Activated naive CD4-positive, alpha-beta T cell treated with anti-CD3 and anti-CD28 coated beads, Interleukin-2, amount 10 ng/mL, durations not matched to agents 7 days and 5 days (primary cell): ENCODE measurements at regions not wholly inside any gene's neighbourhood (a gene's known extent, or its start where the extent isn't known, plus 50 kb on each side); places are given as distances from the start of the nearest gene placed in this dataset.
A peak's percentile ranks its signal among the peaks of the same experiment; 100 is the strongest.

Experiments used
- CTCF ChIA-PET: fragments of 350-600 bp; sonication (Branson Sonifier 250); formaldehyde crosslinking; loops from one replicate; lab custom pipeline; 2021; ENCODE audit warnings: antibody characterized with exemption; lab: Charles Lee
- DNase-seq: peaks from one replicate; pipeline ENCODE4 v3.0.0-alpha.2; 2020
- H3K27ac Mint-ChIP-seq: one replicate; pipeline ENCODE4 v1.8.0; 2021; ENCODE audit warnings: mild to moderate bottlenecking, moderate library complexity, mixed read lengths
- H3K27me3 Mint-ChIP-seq: one replicate; pipeline ENCODE4 v1.8.0; 2021; ENCODE audit warnings: mild to moderate bottlenecking, mixed read lengths
- H3K36me3 Mint-ChIP-seq: one replicate; pipeline ENCODE4 v1.8.0; 2021; ENCODE audit warnings: mixed read lengths
- H3K4me1 Mint-ChIP-seq: one replicate; pipeline ENCODE4 v1.8.0; 2021; ENCODE audit warnings: mixed read lengths
- H3K4me3 Mint-ChIP-seq: one replicate; pipeline ENCODE4 v1.8.0; 2021; ENCODE audit warnings: mild to moderate bottlenecking, moderate library complexity, mixed read lengths
- H3K9me3 Mint-ChIP-seq: one replicate; pipeline ENCODE4 v1.8.0; 2021; ENCODE audit warnings: mixed read lengths

- Mint-ChIP-seq H3K9me3 (no peaks in the 10 kb centered on the region), H3K27ac (no peak overlapping the region), H3K4me3 (no peak overlapping the region), H3K4me1 (no peaks in the 10 kb centered on the region), H3K27me3 (peaks cover 31% of the 10 kb centered on the region), H3K36me3 (no peaks in the 10 kb centered on the region)
- CTCF ChIA-PET = interaction anchor here (0.9 kb wide), 1 partner anchor 22 kb away, joined by 3 read pairs; no protein-coding TSS in a partner anchor
- no peak for DNase-seq
Observed at GRCh38 chr11:34564406-34564805, 50.8 kb upstream of the ELF5 start.

- Mint-ChIP-seq H3K9me3 (no peaks in the 10 kb centered on the region), H3K36me3 (no peaks in the 10 kb centered on the region), H3K27me3 (peaks cover 28% of the 10 kb centered on the region), H3K4me3 (no peak overlapping the region), H3K27ac (no peak overlapping the region), H3K4me1 (no peaks in the 10 kb centered on the region)
- CTCF ChIA-PET = interaction anchor here (0.9 to 1.4 kb wide), 2 partner anchors 21 kb away, joined by 3 to 4 read pairs; no protein-coding TSS in a partner anchor
- no peak for DNase-seq
Observed at GRCh38 chr11:34564807-34565241, 51.2 kb upstream of the ELF5 start.

- H3K36me3 Mint-ChIP-seq = no peaks in the 10 kb centered on the region
- H3K27ac Mint-ChIP-seq = no peak overlapping the region
- peak; percentile 26 for DNase-seq
- H3K4me3 Mint-ChIP-seq = no peak overlapping the region
- CTCF ChIA-PET = interaction anchor here (1.0 to 1.4 kb wide), 3 partner anchors 21 to 332 kb away, joined by 3 to 4 read pairs (median 4); no protein-coding TSS in a partner anchor
- H3K27me3 Mint-ChIP-seq = peaks cover 33% of the 10 kb centered on the region
- no peaks in the 10 kb centered on the region for H3K4me1 Mint-ChIP-seq
- H3K9me3 Mint-ChIP-seq = no peaks in the 10 kb centered on the region
Observed at GRCh38 chr11:34565417-34566207, 52.0 kb upstream of the ELF5 start.

GRCh38 chr11:34566208-34566551, 52.6 kb upstream of the ELF5 start:
- no peaks in the 10 kb centered on the region for H3K9me3 Mint-ChIP-seq
- H3K27ac Mint-ChIP-seq = no peak overlapping the region
- H3K4me3 Mint-ChIP-seq = no peak overlapping the region
- no peaks in the 10 kb centered on the region for H3K4me1 Mint-ChIP-seq
- peaks cover 36% of the 10 kb centered on the region for H3K27me3 Mint-ChIP-seq
- CTCF ChIA-PET = interaction anchor here (1.0 to 1.4 kb wide), 3 partner anchors 20 to 331 kb away, joined by 3 to 4 read pairs (median 4); no protein-coding TSS in a partner anchor
- DNase-seq = no peak
- no peaks in the 10 kb centered on the region for H3K36me3 Mint-ChIP-seq

GRCh38 chr11:34566736-34567135, 53.1 kb upstream of the ELF5 start:
- Mint-ChIP-seq H3K27ac (no peak overlapping the region), H3K27me3 (peaks cover 37% of the 10 kb centered on the region), H3K9me3 (no peaks in the 10 kb centered on the region), H3K4me3 (no peak overlapping the region), H3K4me1 (no peaks in the 10 kb centered on the region), H3K36me3 (no peaks in the 10 kb centered on the region)
- no peak for DNase-seq
- CTCF ChIA-PET = interaction anchor here (1.0 to 1.2 kb wide), 2 partner anchors 326 to 331 kb away, joined by 3 to 4 read pairs; no protein-coding TSS in a partner anchor

- H3K27me3 Mint-ChIP-seq = peaks cover 37% of the 10 kb centered on the region
- CTCF ChIA-PET = no interaction called here
- DNase-seq = no peak
- no peaks in the 10 kb centered on the region for H3K9me3 Mint-ChIP-seq
- no peaks in the 10 kb centered on the region for H3K36me3 Mint-ChIP-seq
- no peak overlapping the region for H3K4me3 Mint-ChIP-seq
- no peaks in the 10 kb centered on the region for H3K4me1 Mint-ChIP-seq
- H3K27ac Mint-ChIP-seq = no peak overlapping the region
Observed at GRCh38 chr11:34567733-34568132, 53.2 kb upstream of the EHF start.

GRCh38 chr11:34570584-34570983, 50.3 kb upstream of the EHF start:
- no peak for DNase-seq
- H3K4me1 Mint-ChIP-seq = no peaks in the 10 kb centered on the region
- H3K36me3 Mint-ChIP-seq = no peaks in the 10 kb centered on the region
- H3K4me3 Mint-ChIP-seq = no peak overlapping the region
- peaks cover 22% of the 10 kb centered on the region for H3K27me3 Mint-ChIP-seq
- H3K9me3 Mint-ChIP-seq = no peaks in the 10 kb centered on the region
- no peak overlapping the region for H3K27ac Mint-ChIP-seq
- CTCF ChIA-PET = no interaction called here
